HepG2 (cell line): ENCODE measurements at regions not wholly inside any gene's neighbourhood (a gene's known extent, or its start where the extent isn't known, plus 50 kb on each side); places are given as distances from the start of the nearest gene placed in this dataset.

ENCODE experiments used
- ATAC-seq: fragments of 200-7000 bp; cut with Tn5 transposase; 3 replicates; pipeline ENCODE4 v1.9.1; 2020; ENCODE audit warnings: mild to moderate bottlenecking, moderate library complexity
- BruUV-seq: library from RNA; stranded (reverse); fragments of 400-500 nt; replicated peaks from 2 replicates; lab custom pipeline; 2021; lab: Mats Ljungman, UMichigan
- CTCF ChIA-PET: fragments of 300-600 bp; formaldehyde crosslinking; extraction: SDS; loops from one replicate; lab custom pipeline; 2021; ENCODE audit warnings: low total read pairs, inconsistent platforms, low intra/inter-chr PET ratio; lab: Yijun Ruan, JAX
- POLR2A ChIA-PET: fragments of 350-600 bp; sonication (Branson Sonifier 250); formaldehyde crosslinking; loops from one replicate; lab custom pipeline; 2020; ENCODE audit warnings: antibody characterized with exemption, inconsistent platforms; lab: Yijun Ruan, JAX
- DNase-seq: peaks from one replicate; pipeline ENCODE4 v3.0.0-alpha.2; 2015; ENCODE audit warnings: low spot score
- FAIRE-seq: peaks from 3 replicates; lab custom pipeline; 2011; peaks lifted over from hg19 to GRCh38; lab: Jason Lieb, UNC
- H2AFZ ChIP-seq: one replicate; pipeline ENCODE4 v1.6.1; 2011; ENCODE audit warnings: low read length, inconsistent platforms
- H3K27ac ChIP-seq: fragments of 300-600 bp; 3 replicates; pipeline ENCODE4 v1.8.0; 2011; ENCODE audit warnings: mixed run types, mild to moderate bottlenecking, mixed read lengths, low read length, inconsistent platforms; ENCODE audit not compliant: insufficient read depth; ENCODE audit errors: extremely low read length
- H3K27me3 ChIP-seq, 2 experiments: fragments of 200-600 bp in 1 of 2; 2 replicates in 1 of 2; 3 replicates in 1 of 2; pipeline versions ENCODE4 v1.6.0 to v1.8.0; 2011; ENCODE audit warnings: low read length in 2 of 2, mild to moderate bottlenecking in 2 of 2, moderate library complexity in 2 of 2, inconsistent platforms in 1 of 2; ENCODE audit not compliant: insufficient read depth in 2 of 2, control insufficient read depth in 1 of 2
- H3K36me3 ChIP-seq, 2 experiments: fragments of 200-600 bp in 1 of 2; replicated peaks in 1 of 2; 2 replicates in 1 of 2; 3 replicates in 1 of 2; pipeline versions ENCODE4 v1.5.1 to v1.8.0; 2011; ENCODE audit warnings: low read length in 2 of 2, inconsistent platforms in 1 of 2; ENCODE audit not compliant: insufficient read depth in 2 of 2, control insufficient read depth in 1 of 2
- H3K4me1 ChIP-seq: 2 replicates; pipeline ENCODE4 v1.5.1; 2012; ENCODE audit warnings: low read length, inconsistent platforms; ENCODE audit not compliant: insufficient read depth
- H3K4me2 ChIP-seq: 2 replicates; pipeline ENCODE4 v1.6.0; 2011; ENCODE audit warnings: low read depth, low read length, inconsistent platforms
- H3K4me3 ChIP-seq, 3 experiments: fragments of 200-600 bp in 1 of 3; sonication (generic), shearing (Covaris generic) in 1 of 3; replicated peaks in 1 of 3; 2 replicates each; pipeline ENCODE4 v1.5.1; 2011 to 2016; ENCODE audit warnings: low read length in 3 of 3, inconsistent platforms in 2 of 3, low read depth in 2 of 3, mild to moderate bottlenecking in 2 of 3, control low read depth in 1 of 3, mixed read lengths in 1 of 3; ENCODE audit not compliant: insufficient read depth in 1 of 3
- H3K79me2 ChIP-seq: one replicate; pipeline ENCODE4 v1.6.1; 2011; ENCODE audit warnings: low read length, inconsistent platforms; ENCODE audit not compliant: insufficient read depth
- H3K9ac ChIP-seq: 2 replicates; pipeline ENCODE4 v1.6.0; 2011; ENCODE audit warnings: mild to moderate bottlenecking, low read depth, low read length, inconsistent platforms; ENCODE audit not compliant: insufficient read depth
- H3K9me3 ChIP-seq: 2 replicates; pipeline ENCODE4 v1.5.1; 2012; ENCODE audit warnings: mild to moderate bottlenecking, low read length
- H4K20me1 ChIP-seq: 2 replicates; pipeline ENCODE4 v1.6.0; 2011; ENCODE audit warnings: inconsistent platforms, mild to moderate bottlenecking, low read length, moderate library complexity; ENCODE audit not compliant: insufficient read depth
- CTCF ChIP-seq: sonication (generic); formaldehyde crosslinking; IDR thresholded peaks from 2 replicates; pipeline ENCODE4 v1.5.0; 2020; ENCODE audit warnings: mild to moderate bottlenecking, missing genetic modification reagents, moderate library complexity
- JDP2 ChIP-seq: sonication (generic); formaldehyde crosslinking; IDR thresholded peaks from 2 replicates; pipeline ENCODE4 v1.8.1; 2022; ENCODE audit warnings: missing genetic modification reagents, borderline replicate concordance
- STAG1 ChIP-seq: sonication (generic); formaldehyde crosslinking; IDR thresholded peaks from 2 replicates; pipeline ENCODE4 v1.4.0; 2020; ENCODE audit warnings: missing genetic modification reagents
- ZBTB49 ChIP-seq: sonication (generic); formaldehyde crosslinking; IDR thresholded peaks from 2 replicates; pipeline ENCODE4 v1.4.0; 2020; ENCODE audit warnings: missing genetic modification reagents, borderline replicate concordance
- WGBS: methylation state at CpG from one replicate; pipeline ENCODE4 v1.1.6; 2017; ENCODE audit warnings: low lambda C conversion rate; 5-methylcytosine and 5-hydroxymethylcytosine counted together
- in situ Hi-C: cut with HindIII; loops from 2 replicates; pipeline ENCODE4 v1.10.0; 2017; ENCODE audit warnings: low pct_unique_long_range_greater_than_20kb; ENCODE audit not compliant: extremely low pct_ligation_motif_present
- intact Hi-C: fragments of 100-400 bp; cut with micrococcal nuclease; formaldehyde crosslinking; loops from one replicate; pipeline ENCODE4 v1.10.0; 2022; ENCODE audit not compliant: unreplicated experiment

- TF ChIP-seq ZBTB49 (CRISPR knock-in tag): no peak
Measured at GRCh38 chr2:37809931-37810570, 115.0 kb upstream of the RMDN2 start (continued).

GRCh38 chr2:37812414-37812813 is 112.7 kb upstream of the RMDN2 start:
- ATAC-seq (peak; percentile 49; the same call in 1 of the 3 replicates), FAIRE-seq (no peak), DNase-seq (no peak)
- intact Hi-C loops: loop anchor here (1.0 kb wide), 1 partner anchor 65 kb away; no protein-coding TSS in a partner anchor
- H3K27me3 ChIP-seq: peaks cover 0 to 9% of the 10 kb centered on the region in 2 experiments; a peak in 1 of 5 replicates
- H3K9me3 ChIP-seq: no peaks in the 10 kb centered on the region
- no peak overlapping the region for H3K27ac ChIP-seq
- ChIA-PET CTCF (no interaction called here), POLR2A (no interaction called here)
- no peaks in the 10 kb centered on the region for H3K79me2 ChIP-seq
- H3K36me3 ChIP-seq: no peaks in the 10 kb centered on the region
- in situ Hi-C loops: no loop called here
- H3K4me3 ChIP-seq: no peak overlapping the region
- no peak overlapping the region for H2AFZ ChIP-seq
- TF ChIP-seq JDP2 (CRISPR knock-in tag): no peak
- peak; percentile 21; the same call in 1 of the 2 replicates for TF ChIP-seq STAG1
- TF ChIP-seq CTCF (CRISPR knock-in tag): peak; percentile 30; the same call in 1 of the 2 replicates
- WGBS: 42% methylated on average over 1 of the region's 1 CpG
- no peaks in the 10 kb centered on the region for H4K20me1 ChIP-seq
- no peak overlapping the region for H3K9ac ChIP-seq
- BruUV-seq: no TSS peak
- H3K4me1 ChIP-seq: no peaks in the 10 kb centered on the region
- H3K4me2 ChIP-seq: no peak overlapping the region
